ENCODE measurements at regions not wholly inside any gene's neighbourhood (a gene's known extent, or its start where the extent isn't known, plus 50 kb on each side); places are given as distances from the start of the nearest gene placed in this dataset.
A peak's percentile ranks its signal among the peaks of the same experiment; 100 is the strongest.
"Not testable (repeated sequence)": the region's sequence is repeated elsewhere in the genome, so short reads cannot be mapped to it uniquely, and the experiment has no call there.

- TF ChIP-seq E2F3 (CRISPR knock-in tag; IDR thresholded peaks at IDR 0.05) (0 out of 2 replicates have a peak, but pooled peaks have one; percentile 56), RREB1 (CRISPR knock-in tag; IDR thresholded peaks at IDR 0.05) (peak; percentile 78; the same call in 1 of the 2 replicates), ESRRB (CRISPR knock-in tag; IDR thresholded peaks at IDR 0.05; ENCODE audit: borderline replicate concordance) (peak; percentile 95), RBM39 (optimal IDR thresholded peaks at IDR 0.05; ENCODE audit: low read depth, low read length) (peak; percentile 50), POLR2AphosphoS2 (IDR thresholded peaks at IDR 0.05; ENCODE audit: low read length) (peak; percentile 99), ATF1 (tag; IDR thresholded peaks at IDR 0.05) (0 out of 2 replicates have a peak, but pooled peaks have one; percentile 7), TFE3 (CRISPR knock-in tag; IDR thresholded peaks at IDR 0.05) (peak; percentile 58), HMG20A (CRISPR knock-in tag; conservative IDR thresholded peaks at IDR 0.05) (0 out of 2 replicates have a peak, but pooled peaks have one; percentile 61), CGGBP1 (CRISPR knock-in tag; IDR thresholded peaks at IDR 0.05) (peak; percentile 50; the same call in 1 of the 2 replicates), ZNF324 (CRISPR knock-in tag; IDR thresholded peaks at IDR 0.05) (peak; percentile 45), ZNF696 (CRISPR knock-in tag; conservative IDR thresholded peaks at IDR 0.05) (peak; percentile 88), ZNF561 (CRISPR knock-in tag; conservative IDR thresholded peaks at IDR 0.05) (peak; percentile 77), EWSR1 (IDR thresholded peaks at IDR 0.05; ENCODE audit: borderline replicate concordance, low read depth, partially characterized antibody) (peak; percentile 47), ZNF212 (CRISPR knock-in tag; IDR thresholded peaks at IDR 0.05) (peak; percentile 81; the same call in 1 of the 2 replicates), RAD21 (CRISPR knock-in tag; conservative IDR thresholded peaks at IDR 0.05 in 1 of 2, IDR thresholded peaks at IDR 0.05 in 1 of 2) (peak; percentile 3 to 40; a peak in 2 of 4 replicates), SMAD3 (CRISPR knock-in tag; conservative IDR thresholded peaks at IDR 0.05) (peak; percentile 82), ILF3 (IDR thresholded peaks at IDR 0.05; ENCODE audit: borderline replicate concordance) (peak; percentile 93)
- not testable (repeated sequence) for TF ChIP-seq ATF1 (CRISPR knock-in tag; IDR thresholded peaks at IDR 0.05)
- TF ChIP-seq, protein P1, sequence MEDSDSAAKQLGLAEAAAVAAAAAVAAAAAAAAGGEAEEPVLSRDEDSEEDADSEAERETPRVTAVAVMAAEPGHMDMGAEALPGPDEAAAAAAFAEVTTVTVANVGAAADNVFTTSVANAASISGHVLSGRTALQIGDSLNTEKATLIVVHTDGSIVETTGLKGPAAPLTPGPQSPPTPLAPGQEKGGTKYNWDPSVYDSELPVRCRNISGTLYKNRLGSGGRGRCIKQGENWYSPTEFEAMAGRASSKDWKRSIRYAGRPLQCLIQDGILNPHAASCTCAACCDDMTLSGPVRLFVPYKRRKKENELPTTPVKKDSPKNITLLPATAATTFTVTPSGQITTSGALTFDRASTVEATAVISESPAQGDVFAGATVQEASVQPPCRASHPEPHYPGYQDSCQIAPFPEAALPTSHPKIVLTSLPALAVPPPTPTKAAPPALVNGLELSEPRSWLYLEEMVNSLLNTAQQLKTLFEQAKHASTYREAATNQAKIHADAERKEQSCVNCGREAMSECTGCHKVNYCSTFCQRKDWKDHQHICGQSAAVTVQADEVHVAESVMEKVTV (CRISPR knock-in tag; IDR thresholded peaks at IDR 0.05) = peak; percentile 67
Measured at GRCh38 chr6:67879105-67879904, 755.8 kb upstream of the ADGRB3 start (continued).

Data from K562 (cell line).